ENCODE measurements at regions not wholly inside any gene's neighbourhood (a gene's known extent, or its start where the extent isn't known, plus 50 kb on each side); places are given as distances from the start of the nearest gene placed in this dataset.

DNA sequence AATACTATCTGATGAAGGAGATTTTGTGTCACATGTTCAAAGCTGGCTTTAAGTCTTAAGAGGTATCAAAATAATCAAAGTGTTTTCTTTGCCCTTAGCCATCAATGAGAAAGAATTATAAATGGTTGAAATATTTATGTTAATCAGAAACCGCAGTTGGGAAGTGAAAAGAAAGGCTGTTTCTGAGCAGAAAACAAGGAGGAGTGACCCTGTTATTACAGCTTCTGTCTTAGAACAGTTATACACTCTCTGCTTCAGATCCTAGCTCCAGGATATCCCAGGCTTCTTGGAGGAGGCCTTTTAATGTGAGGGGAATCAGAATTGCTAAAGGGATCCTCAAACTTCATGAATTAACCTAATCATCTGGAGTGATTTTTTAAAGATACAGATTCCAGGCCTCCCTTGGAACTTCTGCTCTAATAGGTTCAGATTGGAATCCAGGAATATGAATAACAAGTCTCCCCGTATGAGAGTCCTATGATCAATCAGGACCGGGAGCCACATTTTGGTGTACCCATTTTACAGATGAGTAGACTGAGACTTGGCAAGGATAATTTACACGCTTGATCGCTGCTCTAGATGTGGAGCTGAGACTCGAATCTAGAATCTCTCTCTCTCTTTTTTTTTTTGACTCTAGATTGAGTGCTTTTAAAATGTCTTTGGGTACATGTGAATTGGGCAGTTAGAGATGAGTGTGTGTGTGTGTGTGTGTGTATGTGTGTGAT lies 50.8 kb upstream of the JAG1 start:
- in situ Hi-C loops (cut with HindIII; ENCODE audit: low sequenced_read_pairs): no loop called here
- DNase-seq (ENCODE audit: low read depth): no peak
- no peak overlapping the region for H3K4me3 ChIP-seq (ENCODE audit: low read depth, low read length)
- TF ChIP-seq, protein P1, sequence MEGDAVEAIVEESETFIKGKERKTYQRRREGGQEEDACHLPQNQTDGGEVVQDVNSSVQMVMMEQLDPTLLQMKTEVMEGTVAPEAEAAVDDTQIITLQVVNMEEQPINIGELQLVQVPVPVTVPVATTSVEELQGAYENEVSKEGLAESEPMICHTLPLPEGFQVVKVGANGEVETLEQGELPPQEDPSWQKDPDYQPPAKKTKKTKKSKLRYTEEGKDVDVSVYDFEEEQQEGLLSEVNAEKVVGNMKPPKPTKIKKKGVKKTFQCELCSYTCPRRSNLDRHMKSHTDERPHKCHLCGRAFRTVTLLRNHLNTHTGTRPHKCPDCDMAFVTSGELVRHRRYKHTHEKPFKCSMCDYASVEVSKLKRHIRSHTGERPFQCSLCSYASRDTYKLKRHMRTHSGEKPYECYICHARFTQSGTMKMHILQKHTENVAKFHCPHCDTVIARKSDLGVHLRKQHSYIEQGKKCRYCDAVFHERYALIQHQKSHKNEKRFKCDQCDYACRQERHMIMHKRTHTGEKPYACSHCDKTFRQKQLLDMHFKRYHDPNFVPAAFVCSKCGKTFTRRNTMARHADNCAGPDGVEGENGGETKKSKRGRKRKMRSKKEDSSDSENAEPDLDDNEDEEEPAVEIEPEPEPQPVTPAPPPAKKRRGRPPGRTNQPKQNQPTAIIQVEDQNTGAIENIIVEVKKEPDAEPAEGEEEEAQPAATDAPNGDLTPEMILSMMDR (IDR thresholded peaks at IDR 0.05; ENCODE audit: low read depth, low read length, missing control alignments): no peak

DNA sequence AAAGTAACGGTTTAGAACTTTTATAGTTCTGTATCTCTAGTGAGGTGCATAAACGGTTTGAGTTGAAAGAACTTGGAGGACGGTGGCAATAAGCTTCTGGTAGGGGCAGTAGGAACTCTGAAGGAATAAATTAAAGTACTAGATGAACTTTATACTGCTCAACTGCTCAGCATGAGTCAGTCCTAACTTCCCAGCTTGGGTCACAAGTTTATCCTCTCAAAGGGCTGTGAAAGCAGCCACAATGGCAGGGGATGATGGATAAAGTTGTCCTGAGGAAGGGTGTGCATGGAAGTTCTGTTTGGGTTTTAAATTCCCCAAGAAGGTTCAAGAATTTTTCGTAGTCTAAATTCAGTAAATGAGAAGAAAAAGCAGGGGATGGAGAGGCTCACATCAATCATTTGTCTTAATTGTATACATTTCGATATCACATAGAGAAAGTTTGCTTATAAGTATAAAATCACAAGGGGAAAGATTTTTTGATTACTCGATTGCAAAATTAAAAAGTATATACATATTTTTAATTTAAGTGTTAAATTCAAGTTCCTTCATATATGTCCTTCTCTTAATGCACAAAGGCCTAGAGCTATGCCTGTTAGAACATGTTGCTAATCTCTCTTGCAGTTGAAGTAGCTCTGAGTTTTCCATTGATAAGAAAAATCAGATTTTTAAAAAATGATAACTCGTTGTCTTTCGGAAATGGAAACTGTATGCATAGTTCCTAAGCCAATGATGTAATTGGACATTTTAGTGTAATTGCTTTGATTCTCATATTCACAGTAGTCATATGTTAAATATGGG lies 55.3 kb upstream of the JAG1 start:
- no peak for DNase-seq (ENCODE audit: low read depth)
- TF ChIP-seq, protein P1 (IDR thresholded peaks at IDR 0.05; ENCODE audit: low read depth, low read length, missing control alignments): no peak
- in situ Hi-C loops (cut with HindIII; ENCODE audit: low sequenced_read_pairs): no loop called here

DNA sequence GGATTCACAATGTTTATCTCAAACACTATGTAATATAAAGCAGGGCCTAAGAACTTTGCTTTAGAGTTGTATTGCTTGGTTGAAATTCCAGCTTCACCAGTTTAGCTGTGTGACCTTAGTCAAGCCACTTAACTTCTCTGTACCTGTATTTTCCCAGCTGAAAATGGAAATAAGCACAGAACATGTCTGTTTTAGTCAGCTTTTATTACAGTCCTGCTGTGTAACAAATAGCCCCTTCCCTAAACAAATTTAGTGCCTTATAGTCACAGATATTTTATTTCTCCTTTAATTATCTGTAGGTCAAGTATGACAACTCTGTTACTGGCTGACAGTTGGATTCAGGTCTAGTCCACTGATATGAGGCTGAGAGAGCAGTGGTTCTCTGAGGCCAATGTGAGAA lies 56.0 kb upstream of the JAG1 start:
- TF ChIP-seq, protein P1 (IDR thresholded peaks at IDR 0.05; ENCODE audit: low read depth, low read length, missing control alignments): no peak
- no peak for DNase-seq (ENCODE audit: low read depth)
- in situ Hi-C loops (cut with HindIII; ENCODE audit: low sequenced_read_pairs): no loop called here
- H3K4me3 ChIP-seq (ENCODE audit: low read depth, low read length): no peak overlapping the region

More for the DNA sequence above, 55.3 kb upstream of the JAG1 start:
- H3K4me3 ChIP-seq (ENCODE audit: low read depth, low read length): no peak overlapping the region

DNA sequence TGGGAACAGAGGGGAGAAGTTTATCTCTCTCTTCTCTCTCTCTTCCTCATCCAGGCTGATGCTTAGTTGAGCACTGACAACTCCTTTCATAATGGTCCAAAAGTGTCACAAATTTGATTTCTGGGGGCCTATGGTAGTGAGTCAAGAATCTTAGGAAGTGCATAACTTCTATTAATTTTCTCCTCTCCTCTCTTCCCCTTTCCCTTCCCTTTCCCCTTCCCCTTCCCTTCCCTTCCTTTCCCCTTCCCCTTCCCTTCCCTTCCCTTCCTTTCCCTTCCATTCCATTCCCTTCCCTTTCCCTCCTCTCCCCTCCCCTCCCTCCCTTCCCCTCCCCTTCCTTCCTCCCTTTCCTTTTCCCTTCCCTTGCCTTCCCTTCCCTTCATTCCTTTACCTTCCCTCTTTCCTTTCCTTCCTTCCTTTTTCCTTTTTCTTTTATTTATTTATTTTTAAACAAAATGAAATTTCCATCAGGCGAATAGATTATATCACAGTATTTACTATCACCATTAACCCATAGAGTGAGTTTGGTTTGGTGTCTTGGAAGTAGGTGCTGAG lies 56.9 kb upstream of the JAG1 start:
- in situ Hi-C loops (cut with HindIII; ENCODE audit: low sequenced_read_pairs): no loop called here
- TF ChIP-seq, protein P1 (IDR thresholded peaks at IDR 0.05; ENCODE audit: low read depth, low read length, missing control alignments): no peak
- no peak overlapping the region for H3K4me3 ChIP-seq (ENCODE audit: low read depth, low read length)

DNA sequence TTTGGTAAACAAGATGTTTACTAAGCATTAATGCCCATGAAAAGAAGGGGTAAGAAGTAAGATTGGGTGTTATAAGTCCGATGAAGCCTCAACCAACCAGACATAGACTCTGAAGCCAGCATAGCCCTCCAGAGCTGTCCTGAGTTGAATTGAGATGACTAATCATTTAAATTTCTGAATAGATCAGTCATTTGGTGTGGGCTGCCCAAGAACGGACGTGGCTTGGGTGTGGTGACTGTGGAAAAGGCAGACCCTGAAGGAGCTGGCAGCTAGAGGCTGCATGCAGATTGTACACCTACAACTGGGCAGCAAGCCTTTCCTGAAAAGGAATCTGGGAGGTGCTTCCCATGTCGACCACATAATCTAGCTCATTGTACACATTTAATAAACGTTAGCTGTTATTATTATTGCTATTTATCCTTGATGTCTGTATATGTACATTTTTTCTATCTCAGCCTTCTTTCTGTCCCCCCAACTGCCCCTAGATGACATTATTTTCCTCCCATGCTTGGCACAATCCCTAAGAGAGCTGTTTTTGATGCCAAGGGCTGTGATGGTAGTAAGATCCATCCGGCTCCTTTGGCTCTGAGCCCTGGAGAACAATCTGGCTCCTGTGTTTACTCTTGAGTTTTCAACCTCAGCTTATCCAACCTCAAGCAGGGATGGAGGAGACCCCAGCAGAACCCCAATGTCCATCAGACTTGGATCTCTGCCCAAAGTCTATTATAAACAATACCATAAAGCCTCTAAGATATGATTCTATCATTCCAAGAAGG lies 57.6 kb upstream of the JAG1 start:
- no peak for DNase-seq (ENCODE audit: low read depth)
- in situ Hi-C loops (cut with HindIII; ENCODE audit: low sequenced_read_pairs): no loop called here
- no peak overlapping the region for H3K4me3 ChIP-seq (ENCODE audit: low read depth, low read length)
- TF ChIP-seq, protein P1 (IDR thresholded peaks at IDR 0.05; ENCODE audit: low read depth, low read length, missing control alignments): no peak

More for the DNA sequence above, 56.9 kb upstream of the JAG1 start:
- DNase-seq (ENCODE audit: low read depth): no peak

DNA sequence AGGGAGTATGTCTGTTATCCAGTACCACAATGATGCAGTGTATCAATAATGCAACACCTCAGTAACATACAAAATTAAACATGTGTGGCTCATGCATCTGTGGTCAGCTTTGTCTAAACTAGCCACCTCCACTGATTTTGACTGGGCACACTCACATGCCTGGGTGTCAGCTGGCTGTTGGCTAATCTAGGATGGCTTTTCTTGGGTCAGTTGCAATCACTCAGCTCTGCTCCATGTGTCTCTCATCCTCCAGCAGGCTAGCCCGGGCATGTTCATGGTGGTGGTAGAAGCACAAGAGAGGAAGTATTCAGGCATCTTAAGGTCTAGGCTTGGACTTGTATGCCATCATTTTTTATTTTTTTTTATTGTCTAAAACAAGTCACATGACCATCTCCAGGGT lies 59.3 kb upstream of the JAG1 start:
- no peak for DNase-seq (ENCODE audit: low read depth)
- no peak overlapping the region for H3K4me3 ChIP-seq (ENCODE audit: low read depth, low read length)
- TF ChIP-seq, protein P1 (IDR thresholded peaks at IDR 0.05; ENCODE audit: low read depth, low read length, missing control alignments): no peak
- in situ Hi-C loops (cut with HindIII; ENCODE audit: low sequenced_read_pairs): no loop called here

All from astrocyte of the cerebellum (primary cell).